ENCODE measurements at regions not wholly inside any gene's neighbourhood (a gene's known extent, or its start where the extent isn't known, plus 50 kb on each side); places are given as distances from the start of the nearest gene placed in this dataset.
A peak's percentile ranks its signal among the peaks of the same experiment; 100 is the strongest.

- no peak for DNase-seq
These were observed 165.3 kb downstream of the LTN1 start for GRCh38 chr21:28827422-28827821.

GRCh38 chr21:28826569-28826968 lies 166.1 kb downstream of the LTN1 start:
- no peak for DNase-seq

GRCh38 chr21:28826021-28826420 lies 166.7 kb downstream of the LTN1 start:
- no peak for DNase-seq

- DNase-seq = no peak
These were observed 169.2 kb downstream of the LTN1 start for GRCh38 chr21:28823429-28823828.

- peak; percentile 15 to 72 (median 32) for DNase-seq
These were observed 170.0 kb downstream of the LTN1 start for GRCh38 chr21:28822486-28823335.

GRCh38 chr21:28822123-28822399 lies 170.6 kb downstream of the LTN1 start:
- DNase-seq = peak in 1 of 3 donors; percentile 6

GRCh38 chr21:28821276-28822122 lies 171.2 kb downstream of the LTN1 start:
- peak in 1 of 3 donors; percentile 32 for DNase-seq

GRCh38 chr21:28818663-28819278 lies 173.9 kb downstream of the LTN1 start:
- peak in 2 of 3 donors; percentile 7 to 35 for DNase-seq

GRCh38 chr21:28817871-28818270 lies 174.8 kb downstream of the LTN1 start:
- DNase-seq = no peak

- DNase-seq = no peak
These were observed 180.8 kb downstream of the LTN1 start for GRCh38 chr21:28811860-28812259.

- no peak for DNase-seq
These were observed 181.7 kb downstream of the LTN1 start for GRCh38 chr21:28810826-28811524.

GRCh38 chr21:28805885-28806284 lies 186.8 kb downstream of the LTN1 start:
- peak in 2 of 3 donors; percentile 19 to 90 for DNase-seq

- no peak for DNase-seq
These were observed 188.5 kb downstream of the LTN1 start for GRCh38 chr21:28804089-28804670.

GRCh38 chr21:28801906-28802305 lies 190.8 kb downstream of the LTN1 start:
- DNase-seq = no peak

- no peak for DNase-seq
These were observed 192.8 kb downstream of the LTN1 start for GRCh38 chr21:28799926-28800325.

- DNase-seq = peak in 1 of 3 donors; percentile 11
These were observed 193.9 kb downstream of the LTN1 start for GRCh38 chr21:28798798-28799197.

GRCh38 chr21:28795251-28795650 lies 197.4 kb downstream of the LTN1 start:
- no peak for DNase-seq

GRCh38 chr21:28794371-28794851 lies 198.3 kb downstream of the LTN1 start:
- DNase-seq = no peak

GRCh38 chr21:28793043-28793442 lies 199.6 kb downstream of the LTN1 start:
- no peak for DNase-seq

- no peak for DNase-seq
These were observed 200.9 kb downstream of the LTN1 start for GRCh38 chr21:28791595-28792282.

- DNase-seq = no peak
These were observed 202.3 kb downstream of the LTN1 start for GRCh38 chr21:28790335-28790734.
